ENCODE measurements at regions not wholly inside any gene's neighbourhood (a gene's known extent, or its start where the extent isn't known, plus 50 kb on each side); places are given as distances from the start of the nearest gene placed in this dataset.

DNA sequence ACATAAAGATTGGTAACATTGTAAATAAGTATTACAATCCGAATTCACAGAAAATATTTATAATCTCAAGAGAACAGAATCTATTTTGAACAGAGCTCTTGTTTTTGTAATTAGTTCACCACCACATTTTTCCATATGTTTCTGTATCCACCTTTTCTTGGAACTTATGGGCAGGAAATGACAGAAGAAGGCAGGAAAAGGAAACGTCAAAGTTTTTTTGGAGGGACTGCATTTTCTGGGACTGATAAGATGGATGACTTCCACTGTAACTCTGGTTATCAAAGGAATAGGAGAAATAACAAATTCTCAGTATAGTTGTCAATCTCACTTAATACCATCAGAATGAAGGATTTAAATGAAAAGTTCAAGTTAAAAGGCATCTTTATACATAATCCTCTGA lies 75.1 kb upstream of the SMNDC1 start:
- 57 to 68% (median 63%) methylated on average over 2 of the region's 2 CpGs for WGBS, 4 donors
- DNase-seq: no peak
- Histone ChIP-seq H3K9me3 (replicated peaks in 1 of 3) (no peaks in the 10 kb centered on the region), H3K4me3 (no peak overlapping the region), H3K36me3 (replicated peaks in 1 of 2) (no peaks in the 10 kb centered on the region), H3K27me3 (no peaks in the 10 kb centered on the region), H3K27ac (peak overlapping the region in 2 of 5 donors; percentile 27 to 29), H3K4me1 (replicated peaks in 1 of 2) (peaks cover 9 to 11% of the 10 kb centered on the region in 2 donors)
- TF ChIP-seq POLR2A (IDR thresholded peaks at IDR 0.05): no peak
- TF ChIP-seq, protein P1, sequence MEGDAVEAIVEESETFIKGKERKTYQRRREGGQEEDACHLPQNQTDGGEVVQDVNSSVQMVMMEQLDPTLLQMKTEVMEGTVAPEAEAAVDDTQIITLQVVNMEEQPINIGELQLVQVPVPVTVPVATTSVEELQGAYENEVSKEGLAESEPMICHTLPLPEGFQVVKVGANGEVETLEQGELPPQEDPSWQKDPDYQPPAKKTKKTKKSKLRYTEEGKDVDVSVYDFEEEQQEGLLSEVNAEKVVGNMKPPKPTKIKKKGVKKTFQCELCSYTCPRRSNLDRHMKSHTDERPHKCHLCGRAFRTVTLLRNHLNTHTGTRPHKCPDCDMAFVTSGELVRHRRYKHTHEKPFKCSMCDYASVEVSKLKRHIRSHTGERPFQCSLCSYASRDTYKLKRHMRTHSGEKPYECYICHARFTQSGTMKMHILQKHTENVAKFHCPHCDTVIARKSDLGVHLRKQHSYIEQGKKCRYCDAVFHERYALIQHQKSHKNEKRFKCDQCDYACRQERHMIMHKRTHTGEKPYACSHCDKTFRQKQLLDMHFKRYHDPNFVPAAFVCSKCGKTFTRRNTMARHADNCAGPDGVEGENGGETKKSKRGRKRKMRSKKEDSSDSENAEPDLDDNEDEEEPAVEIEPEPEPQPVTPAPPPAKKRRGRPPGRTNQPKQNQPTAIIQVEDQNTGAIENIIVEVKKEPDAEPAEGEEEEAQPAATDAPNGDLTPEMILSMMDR (IDR thresholded peaks at IDR 0.05): no peak
- intact Hi-C loops (cut with DNase I): no loop called here

DNA sequence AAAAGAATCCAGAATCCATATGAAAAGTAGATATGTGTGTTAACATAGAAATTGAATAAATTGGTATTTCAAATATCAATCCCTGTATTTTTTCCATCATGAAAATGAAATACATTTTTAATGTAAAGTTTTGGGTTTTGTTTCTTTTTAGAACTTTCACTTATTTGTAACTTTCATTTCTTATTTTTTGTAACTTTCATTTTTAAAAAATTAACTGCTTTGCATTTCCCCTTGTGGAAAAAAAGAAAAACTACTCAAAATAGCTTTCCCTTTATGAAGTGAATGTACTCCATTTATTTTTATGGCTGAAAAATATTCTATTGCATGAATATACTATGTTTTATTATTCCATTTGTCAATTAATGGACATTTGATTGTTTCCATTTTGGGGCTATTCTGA lies 75.6 kb upstream of the SMNDC1 start:
- intact Hi-C loops (cut with DNase I): no loop called here
- DNase-seq: no peak
- Histone ChIP-seq H3K27ac (no peak overlapping the region), H3K4me1 (replicated peaks in 1 of 2) (peaks cover 9 to 11% of the 10 kb centered on the region in 2 donors), H3K9me3 (replicated peaks in 1 of 3) (no peaks in the 10 kb centered on the region), H3K27me3 (no peaks in the 10 kb centered on the region), H3K36me3 (replicated peaks in 1 of 2) (no peaks in the 10 kb centered on the region), H3K4me3 (no peak overlapping the region)
- TF ChIP-seq POLR2A (IDR thresholded peaks at IDR 0.05): no peak
- TF ChIP-seq, protein P1 (IDR thresholded peaks at IDR 0.05): no peak

DNA sequence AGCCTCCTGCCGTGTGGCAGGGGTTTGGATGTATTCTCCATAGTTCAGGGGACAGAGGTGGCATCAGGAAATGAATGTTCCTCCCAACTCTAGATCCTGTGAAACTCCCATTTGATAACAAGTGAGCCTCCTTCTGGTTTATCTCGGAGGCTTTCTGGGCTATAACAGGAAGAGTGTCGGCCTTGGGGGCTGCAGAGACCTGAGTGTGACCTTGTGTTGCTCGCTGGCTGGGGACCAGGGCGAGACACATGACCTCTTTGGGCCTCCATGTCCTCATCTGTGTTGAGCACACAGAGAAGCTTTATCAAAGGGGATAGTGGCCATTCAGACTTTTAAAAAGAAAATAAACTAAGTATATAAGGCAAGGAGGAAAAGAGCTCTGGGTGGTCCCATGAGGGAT lies 78.0 kb upstream of the SMNDC1 start:
- Histone ChIP-seq H3K9me3 (replicated peaks in 1 of 3) (no peaks in the 10 kb centered on the region), H3K27ac (no peak overlapping the region), H3K36me3 (replicated peaks in 1 of 2) (no peaks in the 10 kb centered on the region), H3K4me3 (no peak overlapping the region), H3K4me1 (replicated peaks in 1 of 2) (no peaks in the 10 kb centered on the region), H3K27me3 (no peaks in the 10 kb centered on the region)
- TF ChIP-seq, protein P1 (IDR thresholded peaks at IDR 0.05): no peak
- TF ChIP-seq POLR2A (IDR thresholded peaks at IDR 0.05): no peak
- intact Hi-C loops (cut with DNase I): no loop called here
- 32 to 52% (median 47%) methylated on average over 5 of the region's 5 CpGs for WGBS, 4 donors
- peak in 1 of 7 donors; percentile 47 for DNase-seq

DNA sequence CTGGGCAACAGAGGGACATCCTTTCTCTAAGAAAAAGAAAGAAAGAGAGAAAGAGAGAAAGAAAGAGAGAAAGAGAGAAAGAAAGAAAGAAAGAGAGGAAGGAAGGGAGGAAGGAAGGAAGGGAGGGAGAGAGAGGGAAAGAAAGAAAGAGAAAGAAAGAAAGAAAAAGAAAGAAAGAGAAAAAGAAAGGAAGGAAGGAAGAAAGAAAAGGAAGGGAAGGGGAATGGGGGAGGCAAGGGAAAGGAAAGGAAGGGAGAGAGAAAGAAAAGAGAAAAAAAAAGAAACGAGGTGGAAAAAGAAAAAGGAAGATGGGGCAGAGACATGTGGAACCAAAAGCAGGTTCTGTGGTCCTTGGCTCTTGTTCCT lies 82.9 kb upstream of the SMNDC1 start:
- 43 to 58% (median 51%) methylated on average over 1 of the region's 1 CpG for WGBS, 4 donors
- Histone ChIP-seq H3K4me3 (no peak overlapping the region), H3K27me3 (no peaks in the 10 kb centered on the region), H3K27ac (no peak overlapping the region), H3K36me3 (replicated peaks in 1 of 2) (no peaks in the 10 kb centered on the region), H3K4me1 (replicated peaks in 1 of 2) (peaks cover 0 to 2% of the 10 kb centered on the region in 2 donors), H3K9me3 (replicated peaks in 1 of 3) (no peaks in the 10 kb centered on the region)
- DNase-seq: no peak
- intact Hi-C loops (cut with DNase I): no loop called here
- TF ChIP-seq, protein P1 (IDR thresholded peaks at IDR 0.05): no peak
- TF ChIP-seq POLR2A (IDR thresholded peaks at IDR 0.05): no peak
